Mammary epithelial cell (primary cell): ENCODE measurements at regions not wholly inside any gene's neighbourhood (a gene's known extent, or its start where the extent isn't known, plus 50 kb on each side); places are given as distances from the start of the nearest gene placed in this dataset.

Experiments
- CTCF ChIP-seq, 2 donors: IDR thresholded peaks in 1 of 2; conservative IDR thresholded peaks in 1 of 2; 2 replicates each; pipeline ENCODE4 v1.5.1; 2011 to 2012; ENCODE audit warnings: inconsistent platforms in 2 of 2, low read length in 2 of 2, mild to moderate bottlenecking in 2 of 2, control low read depth in 1 of 2, low read depth in 1 of 2; ENCODE audit not compliant: insufficient read depth in 1 of 2; ENCODE audit errors: extremely low read depth in 1 of 2
- EZH2 ChIP-seq: IDR thresholded peaks from 2 replicates; pipeline ENCODE4 v1.6.1; 2012; ENCODE audit warnings: low read length, inconsistent platforms, borderline replicate concordance

GRCh38 chr5:145682197-145682899 lies 152.8 kb downstream of the PRELID2 start:
- no peak for TF ChIP-seq EZH2
- TF ChIP-seq CTCF (conservative IDR thresholded peaks at IDR 0.05 in 1 of 2, IDR thresholded peaks at IDR 0.05 in 1 of 2; ENCODE audit: extremely low read depth in 1 of 2, insufficient read depth in 1 of 2, low read depth in 1 of 2, low read length in 2 of 2) = no peak
